Astrocyte (in vitro differentiated cells and primary cell): ENCODE measurements at regions not wholly inside any gene's neighbourhood (a gene's known extent, or its start where the extent isn't known, plus 50 kb on each side); places are given as distances from the start of the nearest gene placed in this dataset.

Experiments used
- DNase-seq: peaks from one replicate; pipeline ENCODE4 v3.0.0-alpha.2; 2010; ENCODE audit warnings: low read depth
- FAIRE-seq: peaks from 2 replicates; lab custom pipeline; 2011; peaks lifted over from hg19 to GRCh38; lab: Jason Lieb, UNC
- H2AFZ ChIP-seq: 2 replicates; pipeline ENCODE4 v1.6.0; 2012; ENCODE audit warnings: low read depth, low read length, inconsistent platforms
- H3K27ac ChIP-seq: 2 replicates; pipeline ENCODE4 v1.5.1; 2011; ENCODE audit warnings: low read depth, low read length, inconsistent platforms
- H3K27me3 ChIP-seq: 2 replicates; pipeline ENCODE4 v1.6.0; 2011; ENCODE audit warnings: low read length, inconsistent platforms; ENCODE audit not compliant: insufficient read depth
- H3K36me3 ChIP-seq: 2 replicates; pipeline ENCODE4 v1.5.1; 2011; ENCODE audit warnings: low read length, inconsistent platforms; ENCODE audit not compliant: insufficient read depth
- H3K4me1 ChIP-seq: 2 replicates; pipeline ENCODE4 v1.5.1; 2011; ENCODE audit warnings: low read length, inconsistent platforms; ENCODE audit not compliant: insufficient read depth
- H3K4me2 ChIP-seq: 2 replicates; pipeline ENCODE4 v1.6.0; 2012; ENCODE audit warnings: low read length, inconsistent platforms
- H3K4me3 ChIP-seq: 2 replicates; pipeline ENCODE4 v1.5.1; 2011; ENCODE audit warnings: low read depth, mild to moderate bottlenecking, low read length, inconsistent platforms; ENCODE audit not compliant: insufficient read depth
- H3K79me2 ChIP-seq: 2 replicates; pipeline ENCODE4 v1.6.0; 2012; ENCODE audit warnings: mild to moderate bottlenecking, low read length, inconsistent platforms; ENCODE audit not compliant: insufficient read depth
- H3K9ac ChIP-seq: 2 replicates; pipeline ENCODE4 v1.6.0; 2012; ENCODE audit warnings: mild to moderate bottlenecking, low read length, inconsistent platforms
- H3K9me3 ChIP-seq: 2 replicates; pipeline ENCODE4 v1.5.1; 2012; ENCODE audit warnings: low read depth, mild to moderate bottlenecking, low read length, inconsistent platforms; ENCODE audit not compliant: insufficient read depth
- H4K20me1 ChIP-seq: 2 replicates; pipeline ENCODE4 v1.6.0; 2012; ENCODE audit warnings: low read length, inconsistent platforms; ENCODE audit not compliant: insufficient read depth
- H3K27ac Mint-ChIP-seq: one replicate; pipeline ENCODE4 v1.8.0; 2021; ENCODE audit warnings: mild to moderate bottlenecking, mixed read lengths; ENCODE audit not compliant: unreplicated experiment
- H3K27me3 Mint-ChIP-seq: one replicate; pipeline ENCODE4 v1.8.0; 2021; ENCODE audit warnings: low read depth, mixed read lengths; ENCODE audit not compliant: unreplicated experiment
- H3K36me3 Mint-ChIP-seq: one replicate; pipeline ENCODE4 v1.8.0; 2021; ENCODE audit warnings: low read depth, mixed read lengths; ENCODE audit not compliant: unreplicated experiment
- H3K4me1 Mint-ChIP-seq: one replicate; pipeline ENCODE4 v1.8.0; 2021; ENCODE audit warnings: low read depth, mixed read lengths; ENCODE audit not compliant: unreplicated experiment
- H3K4me3 Mint-ChIP-seq: one replicate; pipeline ENCODE4 v1.8.0; 2021; ENCODE audit warnings: mild to moderate bottlenecking, moderate library complexity, mixed read lengths; ENCODE audit not compliant: unreplicated experiment
- H3K9me3 Mint-ChIP-seq: one replicate; pipeline ENCODE4 v1.8.0; 2021; ENCODE audit warnings: mild to moderate bottlenecking, mixed read lengths; ENCODE audit not compliant: unreplicated experiment
- CTCF ChIP-seq: IDR thresholded peaks from 2 replicates; pipeline ENCODE4 v1.5.1; 2011; ENCODE audit warnings: low read depth, mild to moderate bottlenecking, inconsistent platforms, low read length, moderate library complexity; ENCODE audit not compliant: insufficient read depth
- EZH2 ChIP-seq: IDR thresholded peaks from 2 replicates; pipeline ENCODE4 v1.6.1; 2012; ENCODE audit warnings: mild to moderate bottlenecking, low read length, inconsistent platforms; ENCODE audit not compliant: insufficient read depth

- Mint-ChIP-seq H3K9me3 (no peaks in the 10 kb centered on the region), H3K27me3 (peaks cover 20% of the 10 kb centered on the region), H3K27ac (no peak overlapping the region), H3K4me3 (no peak overlapping the region), H3K4me1 (peaks cover 12% of the 10 kb centered on the region), H3K36me3 (no peaks in the 10 kb centered on the region)
- no peaks in the 10 kb centered on the region for H3K27me3 ChIP-seq
- H3K27ac ChIP-seq, result no peak overlapping the region
- TF ChIP-seq EZH2, result no peak
- no peak for TF ChIP-seq CTCF
- H2AFZ ChIP-seq, result no peak overlapping the region
- H3K9ac ChIP-seq, result no peak overlapping the region
- no peak for DNase-seq
- no peak overlapping the region for H3K4me3 ChIP-seq
- no peak for FAIRE-seq
- peaks cover 11% of the 10 kb centered on the region for H3K4me1 ChIP-seq
- no peaks in the 10 kb centered on the region for H3K9me3 ChIP-seq
- H4K20me1 ChIP-seq, result no peaks in the 10 kb centered on the region
- H3K79me2 ChIP-seq, result no peaks in the 10 kb centered on the region
- no peak overlapping the region for H3K4me2 ChIP-seq
- H3K36me3 ChIP-seq, result no peaks in the 10 kb centered on the region
Observed at GRCh38 chr2:173663835-173664512, 301.2 kb downstream of the SP3 start.

GRCh38 chr2:173664513-173664910 lies 300.7 kb downstream of the SP3 start:
- H3K36me3 ChIP-seq, result no peaks in the 10 kb centered on the region
- H3K4me3 Mint-ChIP-seq, result no peak overlapping the region
- peaks cover 14% of the 10 kb centered on the region for H3K4me1 Mint-ChIP-seq
- no peaks in the 10 kb centered on the region for H3K79me2 ChIP-seq
- peaks cover 20% of the 10 kb centered on the region for H3K27me3 Mint-ChIP-seq
- no peaks in the 10 kb centered on the region for H3K36me3 Mint-ChIP-seq
- peaks cover 6% of the 10 kb centered on the region for H3K4me1 ChIP-seq
- H2AFZ ChIP-seq, result no peak overlapping the region
- no peak for TF ChIP-seq CTCF
- TF ChIP-seq EZH2, result no peak
- H3K27me3 ChIP-seq, result no peaks in the 10 kb centered on the region
- H3K27ac Mint-ChIP-seq, result no peak overlapping the region
- H3K27ac ChIP-seq, result no peak overlapping the region
- no peaks in the 10 kb centered on the region for H3K9me3 ChIP-seq
- no peaks in the 10 kb centered on the region for H3K9me3 Mint-ChIP-seq
- no peak overlapping the region for H3K9ac ChIP-seq
- FAIRE-seq (no peak), DNase-seq (no peak)
- no peaks in the 10 kb centered on the region for H4K20me1 ChIP-seq
- H3K4me3 ChIP-seq, result no peak overlapping the region
- H3K4me2 ChIP-seq, result no peak overlapping the region

GRCh38 chr2:173666171-173666888 lies 298.8 kb downstream of the SP3 start:
- no peaks in the 10 kb centered on the region for H3K27me3 ChIP-seq
- peaks cover 14% of the 10 kb centered on the region for H3K4me1 Mint-ChIP-seq
- no peak overlapping the region for H3K27ac Mint-ChIP-seq
- no peak for TF ChIP-seq EZH2
- no peak for TF ChIP-seq CTCF
- H3K9ac ChIP-seq, result no peak overlapping the region
- no peaks in the 10 kb centered on the region for H4K20me1 ChIP-seq
- H3K9me3 ChIP-seq, result no peaks in the 10 kb centered on the region
- H3K27ac ChIP-seq, result no peak overlapping the region
- H2AFZ ChIP-seq, result no peak overlapping the region
- no peak overlapping the region for H3K4me3 Mint-ChIP-seq
- H3K9me3 Mint-ChIP-seq, result no peaks in the 10 kb centered on the region
- H3K4me1 ChIP-seq, result no peaks in the 10 kb centered on the region
- FAIRE-seq (no peak), DNase-seq (no peak)
- no peak overlapping the region for H3K4me2 ChIP-seq
- no peaks in the 10 kb centered on the region for H3K36me3 Mint-ChIP-seq
- peaks cover 18% of the 10 kb centered on the region for H3K27me3 Mint-ChIP-seq
- H3K36me3 ChIP-seq, result no peaks in the 10 kb centered on the region
- H3K79me2 ChIP-seq, result no peaks in the 10 kb centered on the region
- H3K4me3 ChIP-seq, result no peak overlapping the region
